ENCODE measurements at regions not wholly inside any gene's neighbourhood (a gene's known extent, or its start where the extent isn't known, plus 50 kb on each side); places are given as distances from the start of the nearest gene placed in this dataset.

DNA sequence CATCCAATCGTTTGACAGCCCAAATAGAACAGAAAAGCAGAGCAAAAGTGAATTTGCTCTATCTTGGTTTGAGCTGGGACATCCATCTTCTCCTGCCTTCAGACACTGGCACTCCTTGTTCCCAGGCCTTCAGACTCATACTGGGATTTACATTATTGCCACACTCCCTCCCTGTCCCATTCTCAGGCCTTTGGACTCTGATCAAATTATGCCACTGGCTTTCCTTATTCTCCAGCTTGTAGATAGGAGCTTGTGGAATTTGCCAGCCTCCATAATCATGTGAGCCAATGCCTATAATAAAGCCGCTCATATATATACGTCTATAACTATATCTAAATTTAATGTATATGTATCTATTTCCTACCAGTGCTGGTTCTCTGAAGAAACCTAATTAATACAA, 568.3 kb upstream of the KIRREL3 start:
- H3K36me3 ChIP-seq (ENCODE audit: insufficient read depth): no peaks in the 10 kb centered on the region
- no peak for DNase-seq (ENCODE audit: low spot score)
- no peaks in the 10 kb centered on the region for H3K36me3 Mint-ChIP-seq (ENCODE audit: low read depth)

DNA sequence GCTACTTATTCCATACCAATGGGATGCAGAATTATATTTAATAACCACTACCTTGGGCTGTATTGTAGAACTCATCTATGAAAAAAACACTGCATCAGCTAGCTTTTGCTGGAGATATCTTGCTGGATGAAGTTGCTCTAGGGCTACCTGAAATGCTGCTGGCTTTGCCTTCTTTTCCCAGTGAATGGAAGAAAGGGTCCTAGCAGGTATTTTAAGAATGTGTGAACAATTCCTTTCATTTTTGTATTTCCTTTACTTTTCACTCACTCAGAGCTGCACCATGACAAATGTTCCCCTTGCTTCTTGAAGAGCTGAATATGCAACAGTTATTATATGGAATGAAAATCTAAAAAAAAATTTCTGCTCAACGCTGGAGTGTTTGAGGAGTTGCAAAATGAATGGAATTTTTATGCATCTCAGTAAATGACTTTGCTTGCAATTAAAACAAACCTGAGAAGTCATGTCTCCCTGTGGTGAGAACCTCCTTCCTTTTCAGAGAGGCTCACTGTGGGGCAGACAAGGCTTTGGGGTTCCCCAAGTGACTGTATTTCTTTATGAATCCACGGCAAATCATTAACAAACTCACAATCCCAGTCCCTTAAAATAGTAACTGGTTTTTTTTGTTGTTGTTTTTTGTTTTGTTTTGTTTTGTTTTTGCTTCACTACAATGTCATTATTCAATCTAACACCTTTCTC, 566.8 kb upstream of the KIRREL3 start:
- H3K4me1 ChIP-seq (ENCODE audit: insufficient read depth): peaks cover 7% of the 10 kb centered on the region
- ATAC-seq: peak; percentile 73
- peak overlapping the region; percentile 40; the same call in 1 of the 2 replicates for H3K27ac ChIP-seq (ENCODE audit: low read depth)
- Mint-ChIP-seq H3K27me3 (ENCODE audit: insufficient read depth, low read depth, poor library complexity) (no peaks in the 10 kb centered on the region), H3K27ac (peak overlapping the region; percentile 73), H3K36me3 (ENCODE audit: low read depth) (no peaks in the 10 kb centered on the region), H3K9me3 (no peaks in the 10 kb centered on the region), H3K4me1 (peaks cover 26% of the 10 kb centered on the region), H3K4me3 (no peak overlapping the region)
- peak; percentile 63 for DNase-seq (ENCODE audit: low spot score)
- H3K36me3 ChIP-seq (ENCODE audit: insufficient read depth): no peaks in the 10 kb centered on the region
- no peak overlapping the region for H3K4me2 ChIP-seq
- no peak for TF ChIP-seq ZNF114 (CRISPR knock-in tag; IDR thresholded peaks at IDR 0.05)
- TF ChIP-seq, protein P1, sequence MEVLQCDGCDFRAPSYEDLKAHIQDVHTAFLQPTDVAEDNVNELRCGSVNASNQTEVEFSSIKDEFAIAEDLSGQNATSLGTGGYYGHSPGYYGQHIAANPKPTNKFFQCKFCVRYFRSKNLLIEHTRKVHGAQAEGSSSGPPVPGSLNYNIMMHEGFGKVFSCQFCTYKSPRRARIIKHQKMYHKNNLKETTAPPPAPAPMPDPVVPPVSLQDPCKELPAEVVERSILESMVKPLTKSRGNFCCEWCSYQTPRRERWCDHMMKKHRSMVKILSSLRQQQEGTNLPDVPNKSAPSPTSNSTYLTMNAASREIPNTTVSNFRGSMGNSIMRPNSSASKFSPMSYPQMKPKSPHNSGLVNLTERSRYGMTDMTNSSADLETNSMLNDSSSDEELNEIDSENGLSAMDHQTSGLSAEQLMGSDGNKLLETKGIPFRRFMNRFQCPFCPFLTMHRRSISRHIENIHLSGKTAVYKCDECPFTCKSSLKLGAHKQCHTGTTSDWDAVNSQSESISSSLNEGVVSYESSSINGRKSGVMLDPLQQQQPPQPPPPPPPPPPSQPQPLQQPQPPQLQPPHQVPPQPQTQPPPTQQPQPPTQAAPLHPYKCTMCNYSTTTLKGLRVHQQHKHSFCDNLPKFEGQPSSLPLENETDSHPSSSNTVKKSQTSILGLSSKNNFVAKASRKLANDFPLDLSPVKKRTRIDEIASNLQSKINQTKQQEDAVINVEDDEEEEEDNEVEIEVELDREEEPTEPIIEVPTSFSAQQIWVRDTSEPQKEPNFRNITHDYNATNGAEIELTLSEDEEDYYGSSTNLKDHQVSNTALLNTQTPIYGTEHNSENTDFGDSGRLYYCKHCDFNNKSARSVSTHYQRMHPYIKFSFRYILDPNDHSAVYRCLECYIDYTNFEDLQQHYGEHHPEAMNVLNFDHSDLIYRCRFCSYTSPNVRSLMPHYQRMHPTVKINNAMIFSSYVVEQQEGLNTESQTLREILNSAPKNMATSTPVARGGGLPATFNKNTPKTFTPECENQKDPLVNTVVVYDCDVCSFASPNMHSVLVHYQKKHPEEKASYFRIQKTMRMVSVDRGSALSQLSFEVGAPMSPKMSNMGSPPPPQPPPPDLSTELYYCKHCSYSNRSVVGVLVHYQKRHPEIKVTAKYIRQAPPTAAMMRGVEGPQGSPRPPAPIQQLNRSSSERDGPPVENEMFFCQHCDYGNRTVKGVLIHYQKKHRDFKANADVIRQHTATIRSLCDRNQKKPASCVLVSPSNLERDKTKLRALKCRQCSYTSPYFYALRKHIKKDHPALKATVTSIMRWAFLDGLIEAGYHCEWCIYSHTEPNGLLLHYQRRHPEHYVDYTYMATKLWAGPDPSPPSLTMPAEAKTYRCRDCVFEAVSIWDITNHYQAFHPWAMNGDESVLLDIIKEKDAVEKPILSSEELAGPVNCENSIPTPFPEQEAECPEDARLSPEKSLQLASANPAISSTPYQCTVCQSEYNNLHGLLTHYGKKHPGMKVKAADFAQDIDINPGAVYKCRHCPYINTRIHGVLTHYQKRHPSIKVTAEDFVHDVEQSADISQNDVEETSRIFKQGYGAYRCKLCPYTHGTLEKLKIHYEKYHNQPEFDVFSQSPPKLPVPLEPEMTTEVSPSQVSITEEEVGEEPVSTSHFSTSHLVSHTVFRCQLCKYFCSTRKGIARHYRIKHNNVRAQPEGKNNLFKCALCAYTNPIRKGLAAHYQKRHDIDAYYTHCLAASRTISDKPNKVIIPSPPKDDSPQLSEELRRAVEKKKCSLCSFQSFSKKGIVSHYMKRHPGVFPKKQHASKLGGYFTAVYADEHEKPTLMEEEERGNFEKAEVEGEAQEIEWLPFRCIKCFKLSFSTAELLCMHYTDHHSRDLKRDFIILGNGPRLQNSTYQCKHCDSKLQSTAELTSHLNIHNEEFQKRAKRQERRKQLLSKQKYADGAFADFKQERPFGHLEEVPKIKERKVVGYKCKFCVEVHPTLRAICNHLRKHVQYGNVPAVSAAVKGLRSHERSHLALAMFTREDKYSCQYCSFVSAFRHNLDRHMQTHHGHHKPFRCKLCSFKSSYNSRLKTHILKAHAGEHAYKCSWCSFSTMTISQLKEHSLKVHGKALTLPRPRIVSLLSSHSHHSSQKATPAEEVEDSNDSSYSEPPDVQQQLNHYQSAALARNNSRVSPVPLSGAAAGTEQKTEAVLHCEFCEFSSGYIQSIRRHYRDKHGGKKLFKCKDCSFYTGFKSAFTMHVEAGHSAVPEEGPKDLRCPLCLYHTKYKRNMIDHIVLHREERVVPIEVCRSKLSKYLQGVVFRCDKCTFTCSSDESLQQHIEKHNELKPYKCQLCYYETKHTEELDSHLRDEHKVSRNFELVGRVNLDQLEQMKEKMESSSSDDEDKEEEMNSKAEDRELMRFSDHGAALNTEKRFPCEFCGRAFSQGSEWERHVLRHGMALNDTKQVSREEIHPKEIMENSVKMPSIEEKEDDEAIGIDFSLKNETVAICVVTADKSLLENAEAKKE (CRISPR knock-in tag; IDR thresholded peaks at IDR 0.05): peak; percentile 36; the same call in 1 of the 2 replicates
- no peaks in the 10 kb centered on the region for H3F3A ChIP-seq (replicated peaks; ENCODE audit: low read depth)
- no peaks in the 10 kb centered on the region for H3K9me2 ChIP-seq (ENCODE audit: insufficient read depth)
- H2AFZ ChIP-seq: no peak overlapping the region
- no peak overlapping the region for H3K4me3 ChIP-seq
- H3K27me3 ChIP-seq (ENCODE audit: insufficient read depth): no peaks in the 10 kb centered on the region
- H4K20me1 ChIP-seq (replicated peaks; ENCODE audit: insufficient read depth): no peaks in the 10 kb centered on the region
- no peaks in the 10 kb centered on the region for H3K79me2 ChIP-seq (replicated peaks; ENCODE audit: insufficient read depth)

More for the DNA sequence above, 568.3 kb upstream of the KIRREL3 start:
- Mint-ChIP-seq H3K4me1 (peaks cover 28% of the 10 kb centered on the region), H3K9me3 (no peaks in the 10 kb centered on the region), H3K27ac (no peak overlapping the region), H3K4me3 (no peak overlapping the region), H3K27me3 (ENCODE audit: insufficient read depth, low read depth, poor library complexity) (no peaks in the 10 kb centered on the region)
- Histone ChIP-seq H3K9me2 (ENCODE audit: insufficient read depth) (no peaks in the 10 kb centered on the region; the same call in 1 of the 2 replicates), H2AFZ (no peak overlapping the region), H3K4me3 (no peak overlapping the region), H3K4me1 (ENCODE audit: insufficient read depth) (peaks cover 7% of the 10 kb centered on the region), H3K27me3 (ENCODE audit: insufficient read depth) (no peaks in the 10 kb centered on the region), H3K4me2 (no peak overlapping the region), H3F3A (replicated peaks; ENCODE audit: low read depth) (no peaks in the 10 kb centered on the region), H3K79me2 (replicated peaks; ENCODE audit: insufficient read depth) (no peaks in the 10 kb centered on the region), H3K27ac (ENCODE audit: low read depth) (no peak overlapping the region), H4K20me1 (replicated peaks; ENCODE audit: insufficient read depth) (no peaks in the 10 kb centered on the region)
- TF ChIP-seq ZNF114 (CRISPR knock-in tag; IDR thresholded peaks at IDR 0.05): no peak
- ATAC-seq: no peak

Measured in GM23338 (cell line).